MM.1S (cell line): ENCODE measurements at regions not wholly inside any gene's neighbourhood (a gene's known extent, or its start where the extent isn't known, plus 50 kb on each side); places are given as distances from the start of the nearest gene placed in this dataset.
A peak's percentile ranks its signal among the peaks of the same experiment; 100 is the strongest.
"Not testable (repeated sequence)": the region's sequence is repeated elsewhere in the genome, so short reads cannot be mapped to it uniquely, and the experiment has no call there.

ENCODE experiments used
- DNase-seq: peaks from one replicate; pipeline ENCODE4 v3.0.0-alpha.2; 2015
- H2AFZ ChIP-seq: fragments of 300-600 bp; sonication (generic); 2 replicates; pipeline ENCODE4 v1.6.0; 2016; ENCODE audit warnings: antibody characterized with exemption, low read length
- H3F3A ChIP-seq: fragments of 300-600 bp; sonication (generic); 2 replicates; pipeline ENCODE4 v1.6.1; 2016; ENCODE audit warnings: mild to moderate bottlenecking, antibody characterized with exemption, low read length, moderate library complexity, mixed read lengths; ENCODE audit not compliant: insufficient read depth
- H3K27ac ChIP-seq: fragments of 300-600 bp; sonication (generic); 2 replicates; pipeline ENCODE4 v1.5.1; 2016; ENCODE audit warnings: mild to moderate bottlenecking, low read length
- H3K27me3 ChIP-seq: fragments of 300-600 bp; sonication (generic); replicated peaks from 2 replicates; pipeline ENCODE4 v1.6.0; 2016; ENCODE audit warnings: low read length; ENCODE audit not compliant: insufficient read depth
- H3K36me3 ChIP-seq: fragments of 300-600 bp; sonication (generic); replicated peaks from 2 replicates; pipeline ENCODE4 v1.6.1; 2016; ENCODE audit warnings: mild to moderate bottlenecking, low read length, mixed read lengths; ENCODE audit not compliant: insufficient read depth
- H3K4me1 ChIP-seq: fragments of 300-600 bp; sonication (generic); 2 replicates; pipeline ENCODE4 v1.6.1; 2016; ENCODE audit warnings: low read length, mixed read lengths
- H3K4me2 ChIP-seq: fragments of 300-600 bp; sonication (generic); 2 replicates; pipeline ENCODE4 v1.6.0; 2016; ENCODE audit warnings: low read depth, low read length
- H3K4me3 ChIP-seq: fragments of 300-600 bp; sonication (generic); 2 replicates; pipeline ENCODE4 v1.5.1; 2016; ENCODE audit warnings: low read length, mixed read lengths
- H3K79me2 ChIP-seq: fragments of 300-600 bp; sonication (generic); 2 replicates; pipeline ENCODE4 v1.6.1; 2016; ENCODE audit warnings: mixed run types, low read length, mixed read lengths
- H3K9ac ChIP-seq: fragments of 300-600 bp; sonication (generic); 2 replicates; pipeline ENCODE4 v1.6.1; 2016; ENCODE audit warnings: low read length, mixed read lengths
- H3K9me2 ChIP-seq: fragments of 300-600 bp; sonication (generic); replicated peaks from 2 replicates; pipeline ENCODE4 v1.6.1; 2016; ENCODE audit warnings: mild to moderate bottlenecking, low read length, mixed read lengths; ENCODE audit not compliant: insufficient read depth
- H3K9me3 ChIP-seq: fragments of 300-600 bp; sonication (generic); replicated peaks from 2 replicates; pipeline ENCODE4 v1.6.1; 2016; ENCODE audit warnings: mild to moderate bottlenecking, low read length, mixed read lengths; ENCODE audit not compliant: insufficient read depth
- H4K20me1 ChIP-seq: fragments of 300-600 bp; sonication (generic); 2 replicates; pipeline ENCODE4 v1.6.1; 2016; ENCODE audit warnings: mild to moderate bottlenecking, low read length, moderate library complexity, mixed read lengths; ENCODE audit not compliant: insufficient read depth
- EZH2 ChIP-seq: fragments of 300-600 bp; sonication (generic); optimal IDR thresholded peaks from 2 replicates; pipeline ENCODE3; 2017; ENCODE audit warnings: low read depth, mild to moderate bottlenecking, antibody characterized with exemption, low read length, mixed read lengths
- EZH2phosphoT487 ChIP-seq: fragments of 300-600 bp; sonication (generic); IDR thresholded peaks from 2 replicates; pipeline ENCODE4 v1.6.1; 2018; ENCODE audit warnings: antibody characterized with exemption, low read length
- TF ChIP-seq, protein P1 (sequence below): fragments of 300-600 bp; sonication (generic); IDR thresholded peaks from 2 replicates; pipeline ENCODE4 v1.5.1; 2016; ENCODE audit warnings: antibody characterized with exemption, low read length, mixed read lengths

DNA sequence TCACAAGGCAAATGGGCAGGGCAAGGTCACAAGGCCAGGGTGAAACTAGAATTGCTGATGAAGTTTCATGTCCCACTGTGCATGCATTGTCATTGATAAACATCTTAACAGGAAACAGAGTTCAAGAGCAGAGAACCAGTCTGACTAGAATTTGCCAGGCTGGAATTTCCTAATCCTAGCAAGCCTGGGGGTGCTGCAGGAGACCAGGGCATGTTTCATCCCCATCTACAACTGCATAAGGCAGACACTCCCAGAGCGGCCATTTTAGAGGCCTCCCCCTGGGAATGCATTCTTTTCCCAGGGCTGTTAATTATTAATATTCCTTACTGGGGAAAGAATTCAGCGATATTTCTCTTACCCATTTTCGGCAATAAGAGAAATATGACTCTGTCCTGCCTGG is 172.6 kb upstream of the XIST start:
- not testable (repeated sequence) for H3K27ac ChIP-seq, H3K9me3 ChIP-seq, H2AFZ ChIP-seq, H3F3A ChIP-seq, H3K27me3 ChIP-seq, H3K79me2 ChIP-seq, H3K36me3 ChIP-seq, DNase-seq, H3K4me2 ChIP-seq, H3K9me2 ChIP-seq, H3K4me3 ChIP-seq, H4K20me1 ChIP-seq, H3K9ac ChIP-seq
- H3K4me1 ChIP-seq, result peaks cover 11% of the 10 kb centered on the region

DNA sequence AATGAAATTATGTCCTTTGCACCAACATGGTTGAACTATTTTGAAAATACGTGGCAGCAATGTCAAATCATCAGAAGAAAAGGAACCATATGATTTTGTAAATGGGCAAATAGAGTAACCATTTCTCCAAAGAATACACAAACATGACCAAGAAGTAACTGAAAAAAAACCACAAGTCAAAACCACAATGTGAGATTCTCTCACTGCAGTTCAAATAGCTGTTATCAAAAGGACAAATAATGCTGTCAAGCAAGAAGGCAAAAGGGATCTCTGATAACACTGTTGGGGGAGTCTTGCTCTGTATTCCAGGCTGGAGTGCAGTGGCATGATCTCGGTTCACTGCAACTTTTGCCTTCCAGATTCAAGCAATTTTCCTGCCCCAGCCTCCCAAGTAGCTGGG is 170.7 kb upstream of the XIST start:
- peaks cover 11% of the 10 kb centered on the region for H3K4me1 ChIP-seq
- H3K9me2 ChIP-seq, result no peaks in the 10 kb centered on the region
- peak; percentile 38 for DNase-seq
- no peak overlapping the region for H3K27ac ChIP-seq
- no peaks in the 10 kb centered on the region for H3K9me3 ChIP-seq
- no peaks in the 10 kb centered on the region for H4K20me1 ChIP-seq
- no peak overlapping the region for H3K4me3 ChIP-seq
- no peaks in the 10 kb centered on the region for H3K79me2 ChIP-seq
- no peak overlapping the region for H3K4me2 ChIP-seq
- H3F3A ChIP-seq, result no peaks in the 10 kb centered on the region; the same call in 1 of the 2 replicates
- H2AFZ ChIP-seq, result no peak overlapping the region
- TF ChIP-seq, protein P1, sequence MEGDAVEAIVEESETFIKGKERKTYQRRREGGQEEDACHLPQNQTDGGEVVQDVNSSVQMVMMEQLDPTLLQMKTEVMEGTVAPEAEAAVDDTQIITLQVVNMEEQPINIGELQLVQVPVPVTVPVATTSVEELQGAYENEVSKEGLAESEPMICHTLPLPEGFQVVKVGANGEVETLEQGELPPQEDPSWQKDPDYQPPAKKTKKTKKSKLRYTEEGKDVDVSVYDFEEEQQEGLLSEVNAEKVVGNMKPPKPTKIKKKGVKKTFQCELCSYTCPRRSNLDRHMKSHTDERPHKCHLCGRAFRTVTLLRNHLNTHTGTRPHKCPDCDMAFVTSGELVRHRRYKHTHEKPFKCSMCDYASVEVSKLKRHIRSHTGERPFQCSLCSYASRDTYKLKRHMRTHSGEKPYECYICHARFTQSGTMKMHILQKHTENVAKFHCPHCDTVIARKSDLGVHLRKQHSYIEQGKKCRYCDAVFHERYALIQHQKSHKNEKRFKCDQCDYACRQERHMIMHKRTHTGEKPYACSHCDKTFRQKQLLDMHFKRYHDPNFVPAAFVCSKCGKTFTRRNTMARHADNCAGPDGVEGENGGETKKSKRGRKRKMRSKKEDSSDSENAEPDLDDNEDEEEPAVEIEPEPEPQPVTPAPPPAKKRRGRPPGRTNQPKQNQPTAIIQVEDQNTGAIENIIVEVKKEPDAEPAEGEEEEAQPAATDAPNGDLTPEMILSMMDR, result no peak
- TF ChIP-seq EZH2phosphoT487 (no peak), EZH2 (no peak)
- H3K36me3 ChIP-seq, result no peaks in the 10 kb centered on the region
- H3K27me3 ChIP-seq, result no peaks in the 10 kb centered on the region
- H3K9ac ChIP-seq, result no peak overlapping the region

GRCh38 chrX:74018253-74018652 is 165.7 kb upstream of the XIST start:
- Histone ChIP-seq H3K9me3 (no peaks in the 10 kb centered on the region), H2AFZ (no peak overlapping the region), H3K4me2 (no peak overlapping the region)

GRCh38 chrX:74015379-74016019 is 163.0 kb upstream of the XIST start:
- Histone ChIP-seq H3K79me2 (no peaks in the 10 kb centered on the region), H3K9me2 (no peaks in the 10 kb centered on the region), H3K4me2 (no peak overlapping the region), H2AFZ (no peak overlapping the region), H3K9me3 (no peaks in the 10 kb centered on the region), H3K27ac (no peak overlapping the region), H3K4me3 (no peak overlapping the region), H4K20me1 (no peaks in the 10 kb centered on the region), H3K9ac (no peak overlapping the region), H3K27me3 (no peaks in the 10 kb centered on the region), H3F3A (no peaks in the 10 kb centered on the region), H3K36me3 (no peaks in the 10 kb centered on the region), H3K4me1 (no peaks in the 10 kb centered on the region)
- TF ChIP-seq EZH2phosphoT487, result no peak
- TF ChIP-seq, protein P1, result peak; percentile 81
- DNase-seq, result peak; percentile 72

More at GRCh38 chrX:74018253-74018652, 165.7 kb upstream of the XIST start:
- Histone ChIP-seq H3K79me2 (no peaks in the 10 kb centered on the region), H3F3A (no peaks in the 10 kb centered on the region; the same call in 1 of the 2 replicates), H3K4me3 (no peak overlapping the region), H3K9ac (no peak overlapping the region), H3K4me1 (peaks cover 10% of the 10 kb centered on the region), H3K27ac (no peak overlapping the region), H3K36me3 (no peaks in the 10 kb centered on the region), H4K20me1 (no peaks in the 10 kb centered on the region), H3K9me2 (no peaks in the 10 kb centered on the region), H3K27me3 (no peaks in the 10 kb centered on the region)
- TF ChIP-seq, protein P1, result no peak
- TF ChIP-seq EZH2phosphoT487, result no peak
- no peak for TF ChIP-seq EZH2
- DNase-seq, result no peak
